Left renal pelvis (tissue), 4 donors: ENCODE measurements at regions not wholly inside any gene's neighbourhood (a gene's known extent, or its start where the extent isn't known, plus 50 kb on each side); places are given as distances from the start of the nearest gene placed in this dataset.
"Not testable (repeated sequence)": the region's sequence is repeated elsewhere in the genome, so short reads cannot be mapped to it uniquely, and the experiment has no call there.

Experiments used
- DNase-seq, 4 donors: peaks; one replicate each; pipeline ENCODE4 v3.0.0-alpha.2; 2013; ENCODE audit warnings: low read depth in 4 of 4, low spot score in 3 of 4

DNA sequence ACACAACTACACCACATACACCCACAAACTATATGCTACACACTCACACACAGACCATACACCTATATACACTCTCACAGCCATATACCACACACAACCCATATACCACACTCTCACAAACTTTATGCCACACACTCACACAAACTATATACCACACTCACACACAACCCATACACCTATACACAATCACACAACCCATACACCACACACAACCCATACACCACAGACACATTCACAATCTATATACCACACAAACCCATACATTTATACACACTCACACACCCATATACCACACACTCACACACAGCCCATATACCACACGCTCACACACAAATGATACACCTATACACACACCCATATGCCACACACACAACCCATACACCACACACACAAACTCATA lies 163.3 kb downstream of the TMEM121 start:
- no peak for DNase-seq

DNA sequence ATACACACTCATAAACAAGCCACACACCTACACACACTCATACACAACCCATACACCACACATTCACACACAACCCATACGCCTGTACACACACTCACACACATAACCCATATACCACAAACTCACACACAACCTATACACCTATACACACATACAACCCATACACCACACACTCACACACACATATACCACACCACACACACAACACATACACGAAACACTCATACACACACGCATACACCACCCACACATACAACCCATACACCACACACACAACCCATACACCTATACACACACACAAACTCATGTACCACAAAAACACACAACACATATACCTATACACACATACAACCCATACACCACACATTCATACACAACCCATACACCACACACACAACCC lies 164.3 kb downstream of the TMEM121 start:
- no peak for DNase-seq

DNA sequence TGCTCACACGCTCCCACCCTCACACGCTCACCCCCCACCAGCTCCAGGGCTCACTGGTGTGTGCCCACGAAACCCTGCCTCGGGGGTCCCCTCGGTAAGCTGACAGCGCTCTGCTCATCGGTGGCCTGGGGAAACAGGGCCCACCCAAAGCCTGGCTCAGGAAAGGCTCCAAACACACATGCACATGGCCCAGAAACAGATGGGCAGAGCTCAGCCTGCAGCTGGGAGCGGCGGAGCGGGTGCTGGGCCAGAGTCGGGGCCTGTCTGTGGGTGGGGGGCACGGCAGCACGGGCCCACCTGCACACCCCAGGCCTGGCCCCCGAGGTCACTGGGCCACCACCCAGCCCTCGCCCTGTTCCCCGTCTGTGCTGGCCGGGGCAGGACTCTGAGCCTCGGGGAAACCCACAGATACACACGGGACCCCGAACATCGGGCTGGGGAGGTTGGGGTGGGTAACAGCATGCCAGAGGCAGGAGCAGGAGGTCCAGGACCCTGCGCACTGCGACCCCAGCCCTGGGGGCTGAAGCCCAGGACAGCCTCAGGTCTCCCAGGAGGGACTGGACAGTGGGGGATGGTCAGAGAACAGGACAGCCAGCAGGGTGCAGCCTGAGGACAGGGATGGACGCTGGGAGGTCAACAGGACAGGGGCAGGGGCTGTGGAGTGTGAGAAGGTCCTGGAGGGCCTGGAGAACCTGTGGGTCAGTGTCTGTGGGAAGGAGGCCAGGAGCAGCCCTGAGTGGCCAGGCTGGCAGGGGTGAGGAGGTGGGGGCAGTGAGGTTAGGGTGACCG lies 165.1 kb downstream of the TMEM121 start:
- not testable (repeated sequence) for DNase-seq

DNA sequence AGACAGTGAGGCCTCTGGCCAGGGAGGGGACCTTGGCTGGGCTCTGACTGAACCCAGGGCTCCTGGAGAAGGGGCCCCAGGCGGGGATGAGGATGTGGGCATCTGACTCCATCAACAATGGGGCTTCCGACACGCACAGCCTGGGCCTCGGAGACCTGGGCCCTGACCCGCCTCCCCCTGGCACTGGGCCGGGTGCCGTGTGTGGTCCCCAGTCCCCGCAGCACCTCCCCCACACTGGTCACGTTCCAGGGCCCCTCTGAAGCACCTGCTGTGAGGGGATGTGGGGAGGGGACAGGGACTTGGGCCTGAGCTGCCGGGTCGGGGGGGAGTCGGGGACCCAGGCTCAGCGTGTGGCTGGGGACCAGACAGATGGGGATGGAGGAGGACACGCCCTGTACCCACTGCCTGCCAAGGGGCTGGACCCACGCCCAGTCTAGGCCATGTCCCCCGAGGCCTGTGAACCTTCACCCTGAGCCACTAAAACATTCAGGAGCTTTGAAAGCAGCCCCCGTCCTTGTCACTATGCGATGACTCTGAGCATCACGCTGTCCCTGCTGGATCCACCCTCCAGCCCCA lies 165.8 kb downstream of the TMEM121 start:
- not testable (repeated sequence) for DNase-seq

DNA sequence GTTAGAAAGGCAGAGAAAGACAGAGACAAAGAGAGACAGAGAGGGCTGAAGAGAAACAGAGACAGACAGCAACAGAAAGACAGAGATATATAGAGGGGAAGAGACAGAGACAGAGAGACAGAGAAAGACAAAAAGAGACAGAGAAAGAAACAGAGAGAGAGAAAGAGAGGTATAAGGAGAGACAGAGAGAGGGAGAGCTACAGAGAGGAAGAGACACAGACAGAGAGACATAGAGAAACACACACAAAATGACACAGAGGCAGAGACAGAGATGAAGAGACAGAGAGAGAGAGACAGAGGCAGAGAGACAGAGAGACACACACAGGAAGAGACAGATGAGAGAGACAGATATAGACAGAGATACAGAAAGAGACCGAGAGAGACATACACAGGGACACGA lies 168.6 kb downstream of the TMEM121 start:
- DNase-seq = no peak

DNA sequence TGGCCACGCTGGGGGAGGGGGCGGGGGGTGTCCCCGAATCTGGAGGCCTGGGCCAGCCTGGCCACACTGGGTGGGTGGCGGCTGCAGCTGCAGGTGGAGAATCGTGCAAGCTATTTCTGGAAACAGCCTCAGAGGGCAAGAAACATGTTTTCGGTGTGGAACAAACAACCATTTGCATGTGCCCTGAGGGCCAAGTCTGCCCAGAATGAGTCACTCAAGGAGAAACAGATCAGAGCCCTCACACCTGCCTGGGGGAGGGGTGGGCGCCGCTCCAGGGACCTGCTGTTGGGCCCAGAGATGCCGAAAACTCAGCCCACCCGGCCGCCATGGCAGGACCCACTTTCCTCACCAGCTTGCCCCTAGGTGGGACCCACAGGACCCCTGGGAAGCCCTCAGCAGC lies 170.0 kb downstream of the TMEM121 start:
- DNase-seq = not testable (repeated sequence)

DNA sequence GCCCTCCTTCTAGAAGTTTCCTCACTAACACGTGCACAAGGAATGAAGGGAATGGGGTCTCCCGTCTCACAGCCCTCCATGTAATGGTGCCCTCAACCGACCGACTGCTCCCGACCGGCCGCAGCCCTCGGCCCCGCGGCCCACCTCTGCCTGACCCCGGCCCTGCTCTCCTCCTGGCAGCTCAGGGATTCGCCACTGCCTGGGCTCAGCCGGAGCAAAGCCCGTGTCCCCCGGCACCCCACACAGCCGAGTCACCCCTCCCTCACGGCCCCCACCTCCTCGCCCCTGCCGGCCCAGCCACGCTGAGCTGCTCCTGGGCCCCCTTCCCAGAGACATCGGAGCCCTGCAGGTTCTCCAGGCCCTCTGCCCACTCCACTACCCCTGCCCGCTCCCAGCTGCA lies 171.0 kb downstream of the TMEM121 start:
- not testable (repeated sequence) for DNase-seq

DNA sequence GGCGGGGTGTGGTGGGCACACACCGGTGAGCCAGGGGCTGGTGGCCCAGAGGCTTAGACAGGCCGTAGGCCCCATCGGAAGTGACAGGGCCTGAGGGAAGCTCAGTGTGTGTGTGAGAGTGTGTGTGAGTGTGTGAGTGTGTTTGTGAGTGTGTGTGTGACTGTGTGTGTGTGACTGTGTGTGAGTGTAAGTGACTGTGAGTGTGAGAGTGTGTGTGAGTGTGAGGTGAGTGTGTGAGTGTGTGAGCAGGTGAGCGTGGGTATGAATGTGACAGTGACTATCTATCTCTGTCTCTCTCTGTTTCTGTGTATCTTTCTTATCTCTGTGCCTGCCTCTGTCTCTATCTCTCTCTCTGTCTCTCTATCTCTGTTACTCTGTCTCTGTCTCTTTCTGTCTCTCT lies 171.6 kb downstream of the TMEM121 start:
- DNase-seq = not testable (repeated sequence)

DNA sequence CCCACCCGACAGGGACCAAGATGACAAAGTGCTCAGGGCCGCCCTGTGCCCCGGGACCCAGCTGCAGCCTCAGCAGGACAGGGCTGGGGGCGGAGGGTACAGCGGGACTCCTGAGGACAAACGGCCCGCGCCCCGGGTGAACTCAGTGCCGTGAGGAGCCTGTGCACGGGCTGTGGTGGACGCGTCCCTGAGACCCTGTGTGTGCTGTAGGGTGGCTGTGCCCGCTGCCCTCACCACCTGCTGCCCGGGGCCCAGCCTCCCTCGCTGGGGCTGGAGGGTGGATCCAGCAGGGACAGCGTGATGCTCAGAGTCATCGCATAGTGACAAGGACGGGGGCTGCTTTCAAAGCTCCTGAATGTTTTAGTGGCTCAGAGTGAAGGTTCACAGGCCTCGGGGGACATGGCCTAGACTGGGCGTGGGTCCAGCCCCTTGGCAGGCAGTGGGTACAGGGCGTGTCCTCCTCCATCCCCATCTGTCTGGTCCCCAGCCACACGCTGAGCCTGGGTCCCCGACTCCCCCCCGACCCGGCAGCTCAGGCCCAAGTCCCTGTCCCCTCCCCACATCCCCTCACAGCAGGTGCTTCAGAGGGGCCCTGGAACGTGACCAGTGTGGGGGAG lies 172.7 kb downstream of the TMEM121 start:
- DNase-seq = not testable (repeated sequence)

DNA sequence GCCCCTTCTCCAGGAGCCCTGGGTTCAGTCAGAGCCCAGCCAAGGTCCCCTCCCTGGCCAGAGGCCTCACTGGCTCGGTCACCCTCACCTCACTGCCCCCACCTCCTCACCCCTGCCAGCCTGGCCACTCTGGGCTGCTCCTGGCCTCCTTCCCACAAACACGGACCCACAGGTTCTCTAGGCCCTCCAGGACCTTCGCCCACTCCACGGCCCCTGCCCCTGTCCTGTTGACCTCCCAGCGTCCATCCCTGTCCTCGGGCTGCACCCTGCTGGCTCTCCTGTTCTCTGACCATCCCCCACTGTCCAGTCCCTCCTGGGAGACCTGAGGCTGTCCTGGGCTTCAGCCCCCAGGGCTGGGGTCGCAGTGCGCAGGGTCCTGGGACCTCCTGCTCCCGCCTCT lies 173.3 kb downstream of the TMEM121 start:
- DNase-seq = not testable (repeated sequence)

DNA sequence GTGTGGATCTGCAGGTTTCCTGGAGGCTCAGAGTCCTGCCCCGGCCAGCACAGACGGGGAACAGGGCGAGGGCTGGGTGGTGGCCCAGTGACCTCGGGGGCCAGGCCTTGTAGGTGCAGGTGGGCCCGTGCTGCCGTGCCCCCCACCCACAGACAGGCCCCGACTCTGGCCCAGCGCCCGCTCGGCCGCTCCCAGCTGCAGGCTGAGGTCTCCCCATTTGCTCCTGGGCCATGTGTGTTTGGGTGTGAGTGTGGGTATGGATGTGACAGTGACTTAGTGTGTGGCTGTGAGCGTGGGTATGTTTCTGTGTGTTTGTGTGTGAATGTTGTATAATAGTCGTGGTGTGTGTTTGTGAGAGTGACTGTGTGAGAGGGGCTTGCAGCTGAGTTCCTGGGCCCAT lies 173.8 kb downstream of the TMEM121 start:
- DNase-seq = not testable (repeated sequence)

DNA sequence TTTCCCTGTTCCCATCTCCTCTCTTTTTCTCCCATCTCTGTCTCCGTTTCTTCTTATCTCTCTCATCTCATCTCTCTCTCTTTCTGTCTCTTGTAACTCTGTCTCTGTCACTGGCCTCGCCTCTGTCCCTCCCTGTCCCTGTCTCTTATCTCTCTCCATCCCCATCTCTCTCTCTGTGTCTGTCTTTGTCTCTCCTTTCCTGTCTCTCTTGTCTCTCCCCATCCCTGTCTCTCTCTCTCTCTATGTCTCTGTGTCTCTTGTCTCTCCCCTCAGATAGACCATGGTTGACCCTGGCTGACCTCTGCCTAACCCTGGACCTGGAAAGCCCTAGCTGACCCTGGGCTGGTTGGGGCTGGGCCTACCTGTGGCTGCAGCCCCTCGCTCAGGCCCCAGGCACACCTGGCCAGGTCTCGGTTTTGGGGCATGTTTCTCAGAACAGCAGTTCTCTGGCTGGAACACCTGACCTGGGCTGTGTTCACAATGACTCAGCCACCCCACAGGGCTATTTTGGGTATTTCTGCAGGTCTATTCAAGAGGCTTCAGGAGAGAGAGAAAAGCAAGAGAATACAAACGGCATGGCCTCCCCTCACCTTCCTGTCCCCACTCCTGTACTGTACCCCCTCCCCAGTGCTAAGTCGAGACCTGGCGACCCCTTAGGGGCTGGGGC lies 174.4 kb downstream of the TMEM121 start:
- DNase-seq = no peak

DNA sequence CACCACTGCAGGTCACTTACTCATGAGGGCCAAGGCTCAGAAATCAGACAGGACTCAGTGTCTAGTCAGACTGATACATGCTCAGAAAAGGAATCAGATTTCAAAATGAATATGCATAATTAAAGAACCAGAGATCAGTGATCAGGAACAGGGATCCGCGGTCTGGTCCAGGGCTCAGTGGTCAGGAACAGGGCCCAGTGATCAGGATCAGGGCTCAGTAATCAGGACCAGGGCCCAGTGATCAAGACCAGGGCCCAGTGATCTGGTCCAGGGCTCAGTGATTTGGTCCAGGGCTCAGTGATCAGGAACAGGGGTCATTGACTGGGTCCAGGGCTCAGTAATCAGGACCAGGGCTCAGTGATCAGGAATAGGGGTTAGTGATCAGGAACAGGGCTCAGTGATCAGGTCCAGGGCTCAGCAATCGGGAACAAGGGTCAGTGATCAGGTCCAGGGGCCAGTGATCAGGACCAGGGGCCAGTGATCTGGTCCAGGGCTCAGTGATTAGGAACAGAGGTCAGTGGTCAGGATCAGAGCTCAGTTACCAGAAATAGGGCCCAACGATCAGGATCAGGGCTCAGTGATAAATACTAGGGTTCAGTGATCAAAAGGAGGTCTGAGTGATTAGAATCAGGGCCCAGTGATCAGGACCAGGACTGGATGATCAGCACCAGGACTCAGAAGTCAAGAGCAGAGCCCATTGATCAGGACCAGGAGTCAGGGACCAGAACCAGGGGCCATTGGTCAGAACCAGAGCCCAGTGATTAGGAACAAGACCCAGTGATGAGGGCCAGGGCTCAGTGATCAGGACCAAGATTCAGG lies 175.3 kb downstream of the TMEM121 start:
- DNase-seq = no peak

DNA sequence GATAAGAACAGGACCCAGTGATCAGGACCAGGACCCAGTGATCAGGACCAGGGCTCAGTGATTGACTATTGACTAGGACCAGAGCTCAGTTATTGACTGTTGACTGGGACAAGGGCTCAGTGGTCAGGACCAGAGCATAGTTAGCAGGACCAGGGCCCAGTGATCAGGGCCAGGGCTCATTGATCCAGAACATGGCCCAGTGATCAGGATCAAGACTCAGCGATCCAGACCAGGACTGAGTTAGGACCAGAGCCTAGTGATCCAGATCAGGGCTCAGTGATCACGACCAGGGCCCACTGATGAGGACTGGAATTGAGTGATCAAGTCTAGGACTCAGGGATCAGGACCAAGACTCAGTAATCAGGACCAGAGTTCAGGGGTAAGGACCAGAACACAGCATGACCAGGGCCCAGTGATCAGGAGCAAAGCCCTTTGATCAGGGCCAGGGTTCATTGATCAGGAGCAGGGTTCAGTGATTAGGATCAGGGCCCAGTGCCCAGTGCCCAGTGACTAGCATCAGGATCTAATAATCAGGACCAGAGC lies 176.0 kb downstream of the TMEM121 start:
- DNase-seq = no peak

DNA sequence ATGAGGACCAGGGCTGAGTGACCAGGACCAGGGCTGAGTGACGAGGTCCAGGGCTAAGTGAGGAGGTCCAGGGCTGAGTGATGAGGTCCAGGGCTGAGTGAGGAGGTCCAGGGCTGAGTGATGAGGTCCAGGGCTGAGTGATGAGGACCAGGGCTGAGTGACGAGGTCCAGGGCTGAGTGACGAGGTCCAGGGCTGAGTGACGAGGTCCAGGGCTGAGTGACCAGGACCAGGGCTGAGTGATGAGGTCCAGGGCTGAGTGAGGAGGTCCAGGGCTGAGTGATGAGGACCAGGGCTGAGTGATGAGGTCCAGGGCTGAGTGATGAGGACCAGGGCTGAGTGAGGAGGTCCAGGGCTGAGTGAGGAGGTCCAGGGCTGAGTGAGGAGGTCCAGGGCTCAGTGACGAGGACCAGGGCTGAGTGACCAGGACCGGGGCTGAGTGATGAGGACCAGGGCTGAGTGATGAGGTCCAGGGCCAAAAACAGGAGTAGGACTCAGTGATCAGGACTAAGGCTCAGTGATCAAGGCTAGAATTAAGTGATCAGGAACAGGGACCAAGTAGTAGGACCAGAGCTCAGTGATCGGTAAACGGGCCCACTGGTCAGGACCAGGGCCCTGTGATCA lies 176.8 kb downstream of the TMEM121 start:
- DNase-seq = not testable (repeated sequence)

DNA sequence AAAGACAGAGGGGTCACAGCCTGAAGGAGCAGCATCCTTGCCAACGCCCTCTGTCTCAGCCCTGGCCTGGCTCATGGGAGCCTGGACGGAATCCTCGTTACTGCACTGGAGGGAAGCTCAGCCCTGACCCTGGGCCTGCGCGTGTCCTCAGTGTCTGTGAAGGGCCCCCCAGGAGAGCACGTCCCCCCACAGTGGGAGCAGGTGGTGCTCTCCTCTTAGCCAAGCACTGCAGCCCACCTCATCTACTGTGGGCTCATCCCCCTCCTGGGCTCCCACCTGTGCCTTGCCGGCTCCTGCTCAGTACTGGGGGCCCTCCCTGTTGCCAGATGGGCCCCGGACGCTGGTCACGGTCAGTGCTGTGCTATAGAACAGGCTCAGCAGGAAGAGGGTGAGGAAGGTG lies 177.7 kb downstream of the TMEM121 start:
- DNase-seq = not testable (repeated sequence)

DNA sequence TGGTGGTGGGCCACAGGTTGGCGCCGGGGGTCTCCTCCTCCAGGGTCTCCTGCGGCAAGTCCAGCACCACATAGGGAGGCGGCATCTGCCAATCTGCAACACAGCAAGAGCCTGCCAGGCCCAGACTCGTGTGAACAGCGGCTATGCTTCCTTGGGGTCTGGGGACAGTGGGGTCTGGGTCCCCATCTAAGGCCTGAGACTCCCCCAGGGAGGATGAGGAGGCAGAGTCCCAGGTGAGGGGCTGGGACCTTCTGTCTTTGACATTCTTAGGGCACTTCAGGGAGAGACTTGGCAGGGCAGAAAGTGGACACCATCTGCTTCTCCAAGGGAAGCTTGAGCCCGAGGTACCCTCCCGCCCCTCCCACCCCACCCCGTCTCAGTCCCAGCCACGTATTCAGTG lies 178.1 kb downstream of the TMEM121 start:
- not testable (repeated sequence) for DNase-seq

DNA sequence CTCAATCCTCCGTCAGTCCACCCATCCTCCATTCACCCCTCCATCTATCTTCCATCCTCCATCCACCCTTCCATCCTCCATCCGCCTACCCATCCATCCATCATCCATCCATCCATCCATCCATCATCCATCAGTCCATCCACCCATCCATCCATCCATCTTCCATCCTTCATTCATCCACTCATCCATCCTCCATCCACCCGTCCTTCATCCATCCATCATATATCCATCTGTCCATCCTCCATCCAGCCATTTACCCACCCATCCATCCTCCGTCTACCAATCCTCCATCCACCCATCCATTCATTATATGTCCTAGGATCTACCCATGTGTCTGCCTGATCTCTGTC lies 179.1 kb downstream of the TMEM121 start:
- DNase-seq = not testable (repeated sequence)

DNA sequence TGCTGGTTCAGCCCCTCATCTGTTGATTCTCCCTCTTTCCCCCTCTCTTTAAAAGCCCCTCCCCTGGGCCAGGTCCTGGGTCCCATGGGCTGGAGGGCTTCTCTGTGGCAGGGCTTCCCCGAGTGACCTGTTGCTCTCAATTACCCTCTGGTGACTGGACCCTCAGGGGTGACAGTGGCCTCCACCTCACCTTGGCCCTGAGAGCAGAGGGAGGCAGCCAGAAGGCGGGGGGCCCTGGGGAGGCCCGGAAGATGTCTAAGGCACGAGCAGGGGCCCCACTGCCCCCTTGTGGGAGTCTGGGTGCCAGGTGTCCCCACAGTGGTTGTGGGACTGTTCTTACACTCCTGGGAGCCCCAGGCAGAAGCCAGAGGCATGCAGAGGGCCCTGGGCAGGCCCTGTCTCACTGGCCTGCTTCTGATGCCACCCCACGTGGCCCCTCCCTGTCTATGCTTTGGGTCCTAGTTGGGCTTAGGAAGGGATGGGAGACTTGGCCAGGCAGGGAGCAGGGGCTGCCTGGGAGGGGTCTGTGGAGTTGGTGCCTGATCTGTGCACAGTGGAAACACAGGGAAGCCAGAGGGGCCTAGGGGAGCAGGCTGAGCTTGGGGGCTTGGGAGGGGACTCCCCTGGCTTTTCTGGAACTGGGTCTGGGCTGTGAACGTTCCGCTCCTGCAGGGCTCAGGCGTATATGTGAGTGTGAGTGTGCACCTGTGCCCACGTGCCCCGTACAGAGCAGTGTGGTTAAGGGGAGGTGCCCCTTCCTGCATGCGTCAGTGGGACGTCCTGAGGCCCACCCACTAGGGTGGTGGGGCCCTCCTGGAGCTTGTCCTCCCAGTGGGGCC lies 179.7 kb downstream of the TMEM121 start:
- not testable (repeated sequence) for DNase-seq
